HT-29 (cell line): ENCODE measurements at regions not wholly inside any gene's neighbourhood (a gene's known extent, or its start where the extent isn't known, plus 50 kb on each side); places are given as distances from the start of the nearest gene placed in this dataset.

ENCODE experiments used
- DNase-seq: peaks from one replicate; pipeline ENCODE4 v3.0.0-alpha.2; 2015; ENCODE audit warnings: low spot score

DNA sequence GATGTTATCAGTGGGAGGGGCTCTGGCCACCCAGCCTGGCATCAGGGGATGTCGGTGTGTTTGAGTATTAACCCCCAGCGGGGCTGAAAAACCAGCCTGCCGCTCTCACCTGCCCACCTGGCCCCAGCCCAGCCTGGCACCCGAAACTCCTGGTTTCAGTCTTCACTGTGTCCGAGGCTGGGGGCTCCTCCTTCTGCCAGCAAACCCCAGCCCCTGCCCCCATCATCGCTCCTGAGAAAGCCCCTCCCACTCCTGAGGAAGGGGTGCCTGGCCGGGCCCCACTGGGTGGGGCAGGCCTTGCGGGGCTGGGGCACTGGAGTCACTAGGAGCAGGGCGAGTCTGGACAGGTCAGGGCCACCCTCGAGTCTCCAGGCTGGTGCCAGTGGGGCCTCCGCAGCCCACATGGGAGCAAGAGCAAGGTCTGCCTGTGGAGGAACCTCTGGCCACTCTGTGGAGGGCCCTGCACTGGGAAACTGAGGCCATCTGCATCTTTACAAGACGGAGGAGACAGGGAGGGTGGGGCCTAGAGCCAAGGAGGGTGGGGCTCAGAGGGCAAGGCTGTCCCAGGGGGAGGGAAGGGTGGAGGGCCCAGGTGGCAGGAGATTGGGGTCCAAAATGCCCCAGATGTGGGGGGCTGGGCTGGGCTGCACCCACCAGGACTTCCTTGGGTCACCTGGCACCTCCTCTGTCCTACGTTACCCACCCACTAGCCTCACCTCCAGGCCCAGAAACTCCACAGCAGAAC, 51.5 kb upstream of the NOTCH1 start:
- DNase-seq = no peak

DNA sequence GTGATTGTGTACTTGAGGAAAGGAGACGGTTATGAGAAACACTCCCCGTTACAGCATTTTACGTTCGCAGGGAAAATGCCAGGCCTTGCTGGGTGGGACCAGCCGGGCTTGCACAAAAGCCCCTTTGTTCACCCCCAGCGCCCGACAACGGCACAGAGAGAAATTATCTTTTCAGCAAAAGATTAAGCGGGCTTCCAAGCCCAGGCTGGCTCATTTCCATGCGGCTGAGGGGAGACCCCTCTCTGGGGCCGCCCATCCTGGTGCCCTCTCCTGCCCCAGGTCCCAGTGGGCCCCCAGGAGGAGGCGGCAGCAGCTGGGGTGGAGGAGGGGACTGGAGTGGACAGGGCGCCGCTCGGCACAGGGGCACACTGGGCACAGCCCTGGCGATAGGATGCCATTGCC, 50.8 kb upstream of the NOTCH1 start:
- DNase-seq = no peak

DNA sequence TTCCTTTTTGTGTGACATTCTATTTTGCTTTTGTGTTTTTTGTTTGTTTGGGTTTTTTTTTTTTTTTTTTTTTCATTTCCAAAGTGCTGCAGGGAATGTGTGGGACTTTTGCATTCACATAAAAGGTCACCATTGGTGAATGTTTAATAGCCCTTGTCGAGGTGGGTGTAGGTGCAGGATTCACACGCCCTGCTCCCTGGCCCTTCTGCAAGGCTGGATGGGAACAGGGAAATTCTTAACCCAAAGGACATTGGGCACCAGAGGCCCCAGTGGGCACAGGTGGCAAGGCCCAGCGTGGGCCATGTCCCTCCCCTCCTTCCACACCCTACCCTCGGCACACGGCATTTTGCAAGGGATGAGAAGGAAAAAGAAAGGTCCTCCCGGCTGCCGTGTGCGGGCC, 50.4 kb upstream of the NOTCH1 start:
- no peak for DNase-seq

DNA sequence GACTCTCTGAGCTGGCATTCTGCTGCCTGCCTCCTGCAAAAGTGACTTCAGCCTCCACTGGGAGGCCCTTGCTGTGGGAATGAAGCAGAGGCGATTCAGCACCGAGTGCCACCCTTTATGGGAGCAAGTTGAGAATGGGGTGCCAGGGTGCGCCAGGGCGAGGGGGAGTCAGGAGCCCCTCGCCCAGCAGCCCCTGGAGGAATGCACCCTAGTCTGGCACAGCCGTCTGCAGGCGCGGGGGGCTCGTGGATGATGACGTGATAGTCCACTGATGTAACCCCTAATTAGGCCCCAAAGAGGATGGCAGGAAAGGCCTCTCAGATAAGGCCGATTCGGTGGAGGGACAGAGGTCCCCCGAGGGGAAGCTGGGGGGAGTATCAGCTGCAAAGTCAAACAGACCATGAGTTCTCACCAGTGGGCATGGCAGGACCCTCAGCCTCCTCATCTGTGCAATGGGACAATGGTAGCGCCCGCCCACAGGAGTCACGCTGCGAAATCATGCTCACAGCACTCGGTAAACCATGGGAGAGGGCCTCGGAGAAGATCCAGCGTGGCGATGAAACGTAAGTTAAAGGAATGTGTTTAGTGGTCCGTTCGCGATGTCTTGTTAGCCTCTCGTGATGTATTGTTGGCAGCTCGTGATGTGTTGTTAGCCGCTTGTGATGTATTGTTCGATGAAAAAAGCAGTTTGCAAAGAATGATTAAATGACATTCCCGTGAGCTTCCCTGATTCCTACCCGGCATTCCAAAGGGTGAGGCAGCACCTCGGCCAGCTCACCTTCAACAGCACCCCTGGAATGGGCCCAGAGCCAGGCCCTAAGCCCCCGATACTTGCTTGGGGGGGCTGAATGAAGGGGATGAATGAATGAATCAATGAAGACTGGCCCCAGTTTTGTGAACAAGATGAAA, 49.7 kb upstream of the NOTCH1 start:
- no peak for DNase-seq
